ENCODE measurements at regions not wholly inside any gene's neighbourhood (a gene's known extent, or its start where the extent isn't known, plus 50 kb on each side); places are given as distances from the start of the nearest gene placed in this dataset.
A peak's percentile ranks its signal among the peaks of the same experiment; 100 is the strongest.

DNA sequence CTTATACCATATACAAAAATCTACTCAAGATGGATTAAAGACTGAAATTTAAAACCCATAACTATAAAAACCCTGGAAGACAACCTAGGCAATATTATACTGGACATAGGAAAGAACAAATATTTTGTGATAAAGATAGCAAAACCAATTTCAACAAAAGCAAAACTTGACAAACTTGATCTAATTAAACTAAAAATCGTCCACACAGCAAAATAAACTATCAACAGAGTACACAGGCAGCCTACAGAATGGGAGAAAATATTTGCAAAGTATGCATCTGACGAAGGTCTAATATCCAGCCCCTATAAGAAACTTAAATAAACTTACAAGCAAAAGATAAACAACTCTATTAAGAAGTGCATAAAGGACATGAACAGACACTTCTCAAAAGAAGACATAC, 240.1 kb downstream of the HGF start:
- no peak for DNase-seq (ENCODE audit: low read depth)

DNA sequence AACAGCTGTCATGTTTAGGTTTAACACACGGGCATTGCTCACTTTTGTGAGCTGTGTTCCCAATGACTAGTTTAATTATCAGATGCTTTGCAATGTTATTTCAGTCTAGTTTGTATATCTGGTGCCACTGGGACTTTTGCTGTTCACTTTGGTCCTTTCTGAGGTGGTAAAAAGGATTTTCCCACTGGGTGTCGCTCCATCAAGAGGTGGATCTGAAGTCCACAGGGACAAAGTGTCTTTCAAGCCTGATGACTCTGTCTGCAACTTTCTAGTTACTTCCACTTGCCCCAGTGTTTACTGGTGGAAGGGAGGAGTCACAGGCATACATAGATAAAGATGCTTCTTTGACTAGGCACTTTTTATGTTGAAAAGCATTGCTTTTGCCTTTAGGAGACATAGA, 242.2 kb downstream of the HGF start:
- DNase-seq (ENCODE audit: low read depth) = no peak

GRCh38 chr7:81526971-81527370, 242.9 kb downstream of the HGF start:
- no peak for DNase-seq (ENCODE audit: low read depth)

- no peak for DNase-seq (ENCODE audit: low read depth)
Observed at GRCh38 chr7:81525841-81526240, 244.0 kb downstream of the HGF start.

- no peak for DNase-seq (ENCODE audit: low read depth)
Observed at GRCh38 chr7:81519886-81520285, 250.0 kb downstream of the HGF start.

DNA sequence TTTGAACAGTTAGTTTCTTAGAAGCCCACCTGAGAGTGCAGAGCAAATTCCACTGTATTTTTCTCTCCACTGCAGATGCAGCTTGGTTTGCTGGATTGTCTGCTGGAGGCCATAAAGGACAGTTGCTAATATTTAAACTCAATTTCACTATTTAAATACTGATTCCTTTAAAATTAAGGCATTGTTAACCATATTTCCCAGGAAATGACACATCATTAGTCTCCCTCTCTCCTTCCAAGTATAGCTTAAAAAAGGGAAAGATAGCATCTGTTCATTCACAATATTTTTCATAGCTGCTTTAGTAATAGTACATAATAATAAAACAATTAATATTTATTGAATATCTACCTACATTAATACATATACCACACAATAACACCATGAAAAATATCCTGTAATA, 252.9 kb downstream of the HGF start:
- DNase-seq (ENCODE audit: low read depth) = no peak

DNA sequence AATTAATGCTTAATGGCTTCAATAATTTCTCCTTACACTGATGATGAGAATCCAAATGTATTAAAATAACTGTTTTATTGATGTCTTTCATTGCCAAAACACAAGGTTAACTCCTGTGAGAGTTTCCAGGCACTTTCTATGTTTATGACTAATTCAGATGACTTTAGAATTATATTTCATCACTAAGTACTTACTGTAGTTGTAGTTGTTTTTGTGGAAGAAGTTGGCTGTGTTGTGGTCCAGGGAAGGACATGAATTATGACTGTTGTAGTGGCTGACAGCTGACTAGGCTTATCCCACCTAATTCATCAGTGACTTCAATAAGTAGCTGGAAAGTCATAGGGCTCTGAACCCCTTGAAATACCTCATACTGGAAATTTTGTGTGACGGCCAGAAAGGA, 254.8 kb downstream of the HGF start:
- DNase-seq (ENCODE audit: low read depth) = no peak

GRCh38 chr7:81514546-81514945, 255.3 kb downstream of the HGF start:
- no peak for DNase-seq (ENCODE audit: low read depth)

GRCh38 chr7:81510122-81510521, 259.7 kb downstream of the HGF start:
- DNase-seq (ENCODE audit: low read depth) = no peak

GRCh38 chr7:81507221-81507620, 262.6 kb downstream of the HGF start:
- DNase-seq (ENCODE audit: low read depth) = no peak

DNA sequence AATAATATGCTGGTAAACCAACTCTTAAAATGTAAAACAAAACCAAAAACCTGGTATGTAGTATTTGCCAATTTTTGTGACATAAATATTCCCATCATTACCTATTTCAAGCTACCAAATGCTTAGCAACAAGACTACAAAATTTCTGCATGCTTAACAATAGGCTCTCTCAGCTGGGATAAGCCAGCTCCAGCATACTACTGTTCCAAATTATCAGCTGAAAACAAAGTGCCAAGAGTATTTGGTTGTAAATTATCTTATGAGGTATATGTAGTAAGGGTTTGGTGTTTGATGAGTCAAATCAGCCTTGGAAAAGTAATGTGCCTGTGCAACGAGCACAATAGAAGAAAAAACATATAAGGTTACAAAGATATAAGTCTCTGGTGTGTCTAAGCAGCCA, 263.2 kb downstream of the HGF start:
- DNase-seq (ENCODE audit: low read depth) = no peak

DNA sequence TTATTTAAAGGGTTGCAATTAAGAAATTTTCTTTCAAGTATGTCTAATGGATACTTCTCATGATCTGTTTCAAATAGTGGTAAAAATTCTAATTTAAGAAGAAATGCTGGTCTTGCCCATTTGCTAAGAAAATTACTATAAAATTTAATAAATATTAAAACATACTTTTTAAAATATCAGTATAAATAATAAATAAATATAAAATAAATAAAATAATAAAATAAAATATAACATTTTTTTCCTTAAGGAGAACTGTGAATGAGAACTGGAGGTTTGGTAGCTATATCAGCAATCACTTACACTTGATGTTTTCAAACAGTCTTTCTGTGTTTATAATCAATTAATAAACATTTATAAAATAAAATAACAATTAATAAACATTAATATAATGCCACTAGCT, 266.1 kb downstream of the HGF start:
- DNase-seq (ENCODE audit: low read depth) = no peak

GRCh38 chr7:81503336-81503735, 266.5 kb downstream of the HGF start:
- no peak for DNase-seq (ENCODE audit: low read depth)

- DNase-seq (ENCODE audit: low read depth) = no peak
Observed at GRCh38 chr7:81501220-81501619, 268.6 kb downstream of the HGF start.

DNA sequence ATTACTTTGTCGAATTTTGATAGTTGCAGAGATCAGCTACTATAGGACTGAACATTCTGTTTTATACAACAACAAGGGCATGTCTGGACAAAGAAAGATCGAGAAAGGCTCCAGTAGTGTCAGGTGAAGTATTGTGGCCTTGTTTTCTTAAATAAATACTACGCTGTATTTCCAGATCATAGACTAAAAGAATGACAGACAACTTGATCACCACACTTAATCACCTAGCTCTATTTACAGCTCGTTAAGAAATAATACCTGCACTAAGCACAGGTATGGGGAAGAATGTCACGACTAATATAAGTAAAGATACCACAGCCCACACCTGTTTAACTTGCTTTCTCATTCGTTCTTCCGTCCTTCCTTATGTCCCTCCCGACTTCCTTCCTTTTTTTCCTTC, 269.2 kb downstream of the HGF start:
- no peak for DNase-seq (ENCODE audit: low read depth)

DNA sequence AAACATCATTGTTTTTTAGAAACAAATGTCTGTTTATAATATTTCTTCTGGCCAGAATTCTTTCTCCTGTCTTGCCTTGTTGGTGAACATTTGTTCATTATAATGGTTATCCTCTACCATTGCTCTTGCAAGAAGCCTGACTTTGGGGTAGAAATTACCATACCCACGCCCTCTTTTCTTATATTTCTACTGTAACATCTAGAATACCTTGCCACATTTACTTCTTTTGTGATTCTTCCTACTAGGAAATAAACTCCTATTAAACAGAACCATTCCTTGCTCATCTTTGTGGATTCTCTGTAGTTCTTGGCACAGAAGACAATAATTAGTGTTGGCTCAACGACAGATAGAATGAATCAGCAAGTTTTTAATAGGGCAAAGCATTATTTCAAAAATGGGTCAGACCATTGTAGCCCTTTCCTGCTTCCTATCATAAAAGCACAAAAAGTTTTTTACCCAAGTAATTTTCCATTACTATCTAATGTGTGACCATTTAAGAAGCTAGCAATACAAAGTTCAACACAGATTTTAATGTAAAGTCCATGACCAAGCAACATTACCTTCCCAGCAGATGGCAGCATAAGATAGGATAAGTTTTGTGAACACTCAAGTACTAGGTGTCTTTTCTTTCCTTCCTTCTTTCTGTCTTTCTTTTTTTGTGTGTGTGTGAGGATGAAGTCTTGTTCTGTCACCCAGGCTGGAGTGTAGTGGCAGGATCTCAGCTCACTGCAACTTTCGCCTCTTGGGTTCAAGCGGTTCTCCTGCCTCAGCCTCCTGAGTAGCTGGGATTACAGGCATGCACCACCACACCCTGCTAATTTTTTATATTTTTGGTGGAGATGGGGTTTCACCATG, 270.4 kb downstream of the HGF start:
- DNase-seq (ENCODE audit: low read depth) = peak; percentile 82

DNA sequence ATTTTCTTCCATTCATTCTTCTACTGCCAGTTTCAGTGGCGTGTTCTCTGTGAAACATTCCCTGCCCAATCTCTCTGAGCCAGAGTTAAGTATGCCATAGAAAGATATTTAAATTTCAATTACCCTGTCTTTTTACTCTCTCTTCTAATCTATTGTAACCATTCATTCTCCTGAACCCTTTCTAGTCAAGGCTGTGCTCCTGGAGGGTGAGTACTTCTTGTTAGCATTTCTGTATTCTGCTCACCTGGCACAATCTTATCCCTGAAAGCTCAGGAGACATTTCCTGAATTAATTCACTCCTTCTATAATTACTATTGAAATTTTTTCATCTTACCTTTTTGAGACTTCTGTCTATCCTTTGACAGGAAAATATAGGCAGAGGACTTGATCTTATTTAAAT, 271.7 kb downstream of the HGF start:
- no peak for DNase-seq (ENCODE audit: low read depth)

DNA sequence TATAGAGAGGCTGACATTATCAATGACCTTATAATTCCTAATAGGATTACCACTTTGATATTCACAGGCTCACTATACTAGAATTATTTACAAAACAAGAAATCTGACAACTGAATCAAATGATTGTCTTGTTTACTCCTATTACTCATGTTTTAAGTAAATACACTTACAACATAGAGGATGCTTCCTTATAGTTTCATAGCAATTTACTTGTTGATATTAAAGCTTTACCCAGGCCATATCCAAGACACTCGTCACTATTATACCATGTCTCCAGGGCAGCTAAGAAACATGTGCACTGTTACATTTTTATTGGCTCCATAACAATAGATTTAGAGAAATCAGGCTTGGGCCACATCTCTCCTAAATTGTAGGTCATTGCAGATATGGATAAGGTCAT, 276.9 kb downstream of the HGF start:
- no peak for DNase-seq (ENCODE audit: low read depth)

DNA sequence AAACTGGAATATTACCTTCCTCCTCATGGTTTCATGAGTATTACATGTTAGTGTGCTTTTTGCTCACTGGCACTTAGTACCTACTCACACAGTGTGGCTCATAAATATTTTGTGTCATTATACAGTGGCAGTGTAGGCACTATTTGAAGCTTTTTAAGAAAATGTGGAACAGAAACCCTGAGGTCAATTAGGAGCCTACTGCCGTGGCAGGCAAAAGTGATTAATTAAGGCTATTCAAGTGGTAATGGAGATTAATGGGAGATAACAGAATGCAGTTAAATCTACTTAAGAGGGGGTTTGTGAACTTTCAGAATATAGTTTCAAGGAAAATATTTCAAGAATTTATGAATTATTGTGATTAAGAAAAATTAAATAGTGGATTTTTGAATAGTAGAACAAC, 277.6 kb downstream of the HGF start:
- no peak for DNase-seq (ENCODE audit: low read depth)

DNA sequence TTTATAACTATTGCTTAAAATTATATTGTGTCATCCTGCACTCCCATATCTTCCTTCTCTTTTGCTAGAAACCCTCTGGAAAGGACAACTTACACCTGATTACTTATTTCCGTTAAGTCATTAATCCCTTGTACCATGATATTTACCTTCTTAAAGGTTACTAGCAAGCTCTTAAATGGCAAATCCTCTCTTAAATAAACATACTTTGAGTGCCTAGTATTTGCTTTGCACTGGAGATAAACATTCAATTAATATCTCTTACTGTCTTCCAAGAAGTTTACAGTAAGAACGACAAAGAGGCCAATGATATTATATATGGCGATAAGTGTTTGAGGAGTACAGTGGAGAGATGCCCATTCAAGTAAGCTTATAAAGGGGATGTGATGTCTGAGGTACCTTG, 278.3 kb downstream of the HGF start:
- no peak for DNase-seq (ENCODE audit: low read depth)

DNA sequence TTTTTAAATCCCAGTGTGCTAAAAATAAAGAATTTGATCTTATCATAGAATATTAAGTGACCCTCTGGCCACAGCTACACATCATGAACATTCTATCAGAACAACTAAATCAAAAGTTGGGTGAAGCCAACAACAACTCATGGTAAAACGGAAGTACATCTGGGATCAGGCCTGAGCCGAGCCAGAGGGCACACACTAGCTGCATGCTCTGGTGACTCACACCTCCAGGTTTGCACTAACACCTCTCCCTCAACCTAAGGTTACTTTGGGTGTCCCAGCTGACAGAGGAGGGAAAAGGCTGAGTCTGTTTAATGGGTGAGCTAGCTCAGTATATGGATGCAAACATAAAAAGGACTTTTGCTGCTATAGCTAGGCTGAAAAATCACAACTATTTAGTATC, 281.6 kb downstream of the HGF start:
- no peak for DNase-seq (ENCODE audit: low read depth)

GRCh38 chr7:81487516-81487915, 282.3 kb downstream of the HGF start:
- DNase-seq (ENCODE audit: low read depth) = no peak

- peak; percentile 49 for DNase-seq (ENCODE audit: low read depth)
Observed at GRCh38 chr7:81484261-81484660, 285.6 kb downstream of the HGF start.

GRCh38 chr7:81482600-81483186, 287.2 kb downstream of the HGF start:
- DNase-seq (ENCODE audit: low read depth) = no peak

Measured in forelimb muscle (tissue), 1 donor.